Fibroblast of upper back skin (primary cell): ENCODE measurements at regions not wholly inside any gene's neighbourhood (a gene's known extent, or its start where the extent isn't known, plus 50 kb on each side); places are given as distances from the start of the nearest gene placed in this dataset.
"Not testable (repeated sequence)": the region's sequence is repeated elsewhere in the genome, so short reads cannot be mapped to it uniquely, and the experiment has no call there.

Experiments used
- DNase-seq: peaks from one replicate; pipeline ENCODE4 v3.0.0-alpha.2; 2013

- no peak for DNase-seq
Measured at GRCh38 chrX:830532-830931, 199.9 kb downstream of the SHOX start.

GRCh38 chrX:829145-829544 is 198.6 kb downstream of the SHOX start:
- DNase-seq = no peak

- peak; percentile 70 for DNase-seq
Measured at GRCh38 chrX:828411-828959, 197.9 kb downstream of the SHOX start.

GRCh38 chrX:826448-826847 is 195.9 kb downstream of the SHOX start:
- no peak for DNase-seq

GRCh38 chrX:825991-826390 is 195.4 kb downstream of the SHOX start:
- peak; percentile 91 for DNase-seq

GRCh38 chrX:823073-823472 is 192.5 kb downstream of the SHOX start:
- not testable (repeated sequence) for DNase-seq

- DNase-seq = peak; percentile 86
Measured at GRCh38 chrX:821327-822107, 190.9 kb downstream of the SHOX start.

GRCh38 chrX:819684-820083 is 189.1 kb downstream of the SHOX start:
- DNase-seq = no peak

- no peak for DNase-seq
Measured at GRCh38 chrX:817759-818300, 187.2 kb downstream of the SHOX start.

- not testable (repeated sequence) for DNase-seq
Measured at GRCh38 chrX:817147-817546, 186.6 kb downstream of the SHOX start.

- DNase-seq = no peak
Measured at GRCh38 chrX:816411-816810, 185.8 kb downstream of the SHOX start.

- DNase-seq = no peak
Measured at GRCh38 chrX:810186-810585, 179.6 kb downstream of the SHOX start.

- DNase-seq = no peak
Measured at GRCh38 chrX:809081-809480, 178.5 kb downstream of the SHOX start.

GRCh38 chrX:806586-806985 is 176.0 kb downstream of the SHOX start:
- DNase-seq = no peak

- DNase-seq = no peak
Measured at GRCh38 chrX:805988-806387, 175.4 kb downstream of the SHOX start.

GRCh38 chrX:805103-805670 is 174.6 kb downstream of the SHOX start:
- no peak for DNase-seq

GRCh38 chrX:802846-803245 is 172.3 kb downstream of the SHOX start:
- DNase-seq = no peak

GRCh38 chrX:799808-800207 is 169.2 kb downstream of the SHOX start:
- no peak for DNase-seq

GRCh38 chrX:794311-794710 is 163.7 kb downstream of the SHOX start:
- no peak for DNase-seq

- no peak for DNase-seq
Measured at GRCh38 chrX:793216-793770, 162.7 kb downstream of the SHOX start.

GRCh38 chrX:791479-792034 is 161.0 kb downstream of the SHOX start:
- no peak for DNase-seq

GRCh38 chrX:790783-791360 is 160.3 kb downstream of the SHOX start:
- DNase-seq = no peak

- DNase-seq = no peak
Measured at GRCh38 chrX:790041-790506, 159.5 kb downstream of the SHOX start.
